Inflammatory macrophage treated with lipopolysaccharide for 1 hour (primary cell): ENCODE measurements at regions not wholly inside any gene's neighbourhood (a gene's known extent, or its start where the extent isn't known, plus 50 kb on each side); places are given as distances from the start of the nearest gene placed in this dataset.
"Not testable (repeated sequence)": the region's sequence is repeated elsewhere in the genome, so short reads cannot be mapped to it uniquely, and the experiment has no call there.

Experiments used
- DNase-seq, 2 donors: peaks; one replicate each; pipeline ENCODE4 v3.0.0-alpha.2; 2020 to 2022

- DNase-seq = peak in 1 of 2 donors; percentile 16
These were observed 53.3 kb downstream of the FOXD4L1 start for GRCh38 chr2:113551637-113552318.

GRCh38 chr2:113559820-113560219, 61.4 kb downstream of the FOXD4L1 start:
- not testable (repeated sequence) for DNase-seq

GRCh38 chr2:113562662-113563061, 64.2 kb downstream of the FOXD4L1 start:
- not testable (repeated sequence) for DNase-seq

GRCh38 chr2:113566674-113567480, 60.2 kb upstream of the RABL2A start:
- DNase-seq = not testable (repeated sequence)

- peak in 1 of 2 donors; percentile 11 for DNase-seq
These were observed 59.6 kb upstream of the RABL2A start for GRCh38 chr2:113567481-113567849.

- DNase-seq = not testable (repeated sequence)
These were observed 58.8 kb upstream of the RABL2A start for GRCh38 chr2:113568231-113568630.

GRCh38 chr2:113570082-113570481, 57.0 kb upstream of the RABL2A start:
- peak in 1 of 2 donors; percentile 2 for DNase-seq

- not testable (repeated sequence) for DNase-seq
These were observed 56.5 kb upstream of the RABL2A start for GRCh38 chr2:113570509-113571009.

GRCh38 chr2:113571482-113572068, 55.5 kb upstream of the RABL2A start:
- not testable (repeated sequence) for DNase-seq

GRCh38 chr2:113575721-113576120, 51.3 kb upstream of the RABL2A start:
- not testable (repeated sequence) for DNase-seq

GRCh38 chr2:113576353-113576752, 50.7 kb upstream of the RABL2A start:
- not testable (repeated sequence) for DNase-seq
